CD4-positive, alpha-beta T cell treated with Interleukin-1 beta for 1 hour (primary cell): ENCODE measurements at regions not wholly inside any gene's neighbourhood (a gene's known extent, or its start where the extent isn't known, plus 50 kb on each side); places are given as distances from the start of the nearest gene placed in this dataset.

Experiments
- DNase-seq, 2 donors: peaks; one replicate each; pipeline ENCODE4 v3.0.0-alpha.2; 2020 to 2022

DNA sequence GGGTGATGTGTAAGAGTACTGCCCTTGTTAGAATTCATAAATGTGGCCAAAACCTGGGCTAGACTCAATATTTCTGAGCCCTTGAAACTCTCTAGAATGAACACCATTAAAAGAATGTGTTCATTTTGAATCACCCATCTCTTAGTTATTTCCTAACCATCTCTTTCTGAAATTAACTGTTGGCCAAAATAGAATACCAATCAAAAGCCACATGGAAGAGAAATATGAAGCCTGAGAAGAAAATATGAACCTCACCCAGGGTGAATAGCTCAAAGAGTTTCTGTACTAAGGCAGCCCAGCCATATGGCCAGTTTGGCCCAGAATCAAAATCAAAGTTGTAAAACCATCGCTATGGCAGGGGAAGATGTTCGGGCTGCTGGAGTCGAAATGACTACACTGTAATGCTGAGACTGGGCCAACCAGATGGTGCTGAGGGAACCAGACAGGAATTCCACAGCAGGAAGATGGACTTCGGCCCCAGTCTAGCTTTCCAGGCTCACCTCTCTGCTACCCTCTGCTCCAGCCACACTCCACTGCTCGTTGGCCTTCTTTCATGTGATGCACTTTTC is 154.3 kb upstream of the ZFHX3 start:
- no peak for DNase-seq

DNA sequence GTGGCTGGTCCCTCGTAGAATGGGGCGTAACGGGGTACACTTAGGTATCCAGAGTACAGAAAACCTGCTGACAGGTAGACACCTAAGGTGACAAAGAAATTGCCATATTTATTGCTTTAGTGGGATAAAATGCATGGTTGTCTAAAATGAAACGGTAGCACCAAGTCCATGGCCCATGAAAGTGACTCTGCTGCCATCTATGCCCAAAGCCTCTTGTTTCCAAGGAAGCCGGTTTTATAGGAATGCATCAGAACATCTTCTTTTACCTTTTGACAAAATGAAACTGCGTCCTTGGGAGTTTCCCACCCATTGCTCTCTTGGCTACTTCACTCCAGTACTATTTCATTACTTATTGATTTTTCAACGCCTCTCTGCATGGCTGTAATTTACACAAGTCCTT is 151.3 kb upstream of the ZFHX3 start:
- no peak for DNase-seq

DNA sequence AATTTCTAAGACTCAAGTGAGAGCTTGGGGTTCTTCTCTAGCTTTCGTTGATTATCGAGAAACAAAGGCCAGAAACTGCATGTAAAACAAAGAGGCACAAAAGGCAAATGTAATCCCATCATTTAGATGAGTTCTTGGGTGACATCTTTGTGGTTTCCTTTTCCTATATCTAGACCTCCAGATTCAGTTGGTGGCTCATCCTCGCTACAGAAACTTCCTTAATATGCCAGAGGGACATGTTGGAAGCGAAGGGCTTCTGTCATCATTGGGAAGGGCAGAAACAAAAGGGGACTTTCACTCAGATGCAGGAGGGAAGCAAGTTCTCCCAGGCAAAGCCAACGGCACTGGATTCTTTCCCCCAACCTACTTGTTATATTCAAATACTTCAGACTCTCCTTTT is 150.6 kb upstream of the ZFHX3 start:
- no peak for DNase-seq

DNA sequence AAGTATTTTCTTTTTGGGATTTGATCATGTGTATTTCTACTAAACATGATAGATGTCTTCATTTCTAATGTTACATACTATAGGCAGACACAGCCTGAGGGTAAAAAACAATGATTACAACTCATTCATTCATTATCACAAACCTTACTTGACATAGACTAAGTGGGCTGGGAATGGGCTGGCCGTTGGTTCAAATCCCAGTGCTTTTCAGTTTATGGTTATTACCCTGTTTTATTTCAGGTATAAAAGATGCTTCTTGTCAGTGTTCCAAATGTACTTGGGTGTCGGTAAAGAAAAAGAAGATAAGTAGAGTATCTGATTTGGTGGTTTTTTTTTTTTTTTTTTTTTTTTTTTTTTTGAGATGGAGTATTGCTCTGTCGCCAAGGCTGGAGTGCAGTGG is 149.7 kb upstream of the ZFHX3 start:
- no peak for DNase-seq

DNA sequence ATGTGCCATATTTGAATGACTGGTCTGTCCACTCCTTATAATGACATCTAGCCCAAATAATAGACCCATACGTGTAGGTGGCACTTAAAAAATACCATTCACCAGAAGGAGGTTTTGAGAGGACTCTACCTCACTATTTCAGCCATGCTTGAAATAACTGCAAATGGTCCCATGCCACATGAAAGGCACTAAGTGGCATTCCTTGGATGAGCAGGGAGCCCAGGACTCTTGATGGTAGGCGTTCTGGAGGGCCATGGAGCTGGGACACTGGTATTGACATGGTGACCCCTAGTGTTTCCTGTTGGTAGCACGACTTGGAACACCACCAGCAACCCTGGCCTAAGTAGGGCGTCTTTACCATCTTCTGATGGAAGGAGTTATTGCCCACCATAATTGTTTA is 148.7 kb upstream of the ZFHX3 start:
- DNase-seq = peak; percentile 18 to 31

DNA sequence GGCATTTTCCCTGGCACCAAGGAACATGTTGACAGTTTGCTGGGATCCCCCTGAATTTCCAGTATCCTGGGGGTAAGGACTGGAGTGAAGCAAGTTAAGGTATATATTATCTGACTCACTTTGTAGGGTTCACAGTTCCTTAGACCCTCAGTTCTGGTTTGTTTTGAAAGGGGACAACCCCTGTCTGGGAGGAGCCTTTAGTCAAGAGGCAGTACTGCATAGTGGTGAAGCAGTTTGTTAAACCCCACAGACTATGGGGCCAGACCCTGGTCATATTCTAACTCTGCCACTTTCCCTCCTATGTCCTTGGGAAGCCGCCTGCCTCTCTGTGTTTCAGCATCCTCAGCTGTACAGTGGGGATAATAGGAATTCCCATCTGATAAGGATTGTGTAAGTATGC is 145.5 kb upstream of the ZFHX3 start:
- DNase-seq = no peak

DNA sequence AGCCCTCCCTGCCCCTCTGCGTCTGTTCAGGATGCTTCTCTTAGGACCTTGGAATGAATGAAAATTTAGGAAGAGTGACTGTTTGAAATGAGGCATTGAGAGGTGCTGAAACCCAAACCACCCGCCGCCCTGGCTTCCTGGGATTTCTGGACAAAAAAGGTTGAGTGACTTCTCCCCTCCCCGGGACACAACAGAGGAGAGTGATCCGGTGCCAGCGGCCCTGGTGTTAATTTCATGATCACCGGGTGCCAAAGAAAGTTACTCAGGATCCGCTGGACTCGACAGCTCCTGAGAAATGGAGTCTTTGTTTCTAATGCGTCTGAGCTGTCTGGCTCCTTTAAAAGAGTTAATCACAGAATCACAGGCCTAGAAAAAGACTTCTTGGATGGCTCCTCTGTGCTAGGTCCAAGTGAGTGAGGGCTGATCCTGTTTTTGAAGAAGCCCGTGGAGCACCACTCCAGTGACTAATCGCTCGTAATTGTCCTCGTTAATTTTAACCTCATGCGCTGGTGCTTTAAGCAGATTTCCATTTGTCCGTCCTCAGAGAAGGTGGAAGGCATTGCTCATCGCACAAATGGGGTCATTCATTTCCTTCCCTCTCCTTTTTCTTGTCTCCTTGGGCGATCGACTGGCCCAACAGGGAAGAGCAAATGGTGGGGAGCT is 144.4 kb upstream of the ZFHX3 start:
- DNase-seq = no peak

DNA sequence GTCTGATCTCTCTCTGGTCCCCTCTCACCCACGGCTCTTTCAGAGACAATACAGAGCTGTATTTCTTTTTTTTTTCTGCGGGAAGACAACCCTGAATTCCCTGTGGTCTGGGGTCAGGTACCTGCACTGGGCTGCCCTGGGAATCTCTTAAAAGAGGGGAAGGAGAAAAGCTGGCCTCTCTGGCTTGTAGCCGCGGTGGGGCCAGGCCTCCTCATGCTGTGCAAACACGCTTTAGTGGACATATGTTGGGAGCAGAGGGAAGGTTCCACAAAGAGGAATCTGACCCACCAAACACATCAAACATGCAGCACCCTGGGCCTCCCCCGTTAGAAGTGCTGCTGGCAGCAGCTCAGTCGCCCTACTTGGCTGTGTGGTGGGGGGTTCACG is 143.7 kb upstream of the ZFHX3 start:
- DNase-seq = no peak

DNA sequence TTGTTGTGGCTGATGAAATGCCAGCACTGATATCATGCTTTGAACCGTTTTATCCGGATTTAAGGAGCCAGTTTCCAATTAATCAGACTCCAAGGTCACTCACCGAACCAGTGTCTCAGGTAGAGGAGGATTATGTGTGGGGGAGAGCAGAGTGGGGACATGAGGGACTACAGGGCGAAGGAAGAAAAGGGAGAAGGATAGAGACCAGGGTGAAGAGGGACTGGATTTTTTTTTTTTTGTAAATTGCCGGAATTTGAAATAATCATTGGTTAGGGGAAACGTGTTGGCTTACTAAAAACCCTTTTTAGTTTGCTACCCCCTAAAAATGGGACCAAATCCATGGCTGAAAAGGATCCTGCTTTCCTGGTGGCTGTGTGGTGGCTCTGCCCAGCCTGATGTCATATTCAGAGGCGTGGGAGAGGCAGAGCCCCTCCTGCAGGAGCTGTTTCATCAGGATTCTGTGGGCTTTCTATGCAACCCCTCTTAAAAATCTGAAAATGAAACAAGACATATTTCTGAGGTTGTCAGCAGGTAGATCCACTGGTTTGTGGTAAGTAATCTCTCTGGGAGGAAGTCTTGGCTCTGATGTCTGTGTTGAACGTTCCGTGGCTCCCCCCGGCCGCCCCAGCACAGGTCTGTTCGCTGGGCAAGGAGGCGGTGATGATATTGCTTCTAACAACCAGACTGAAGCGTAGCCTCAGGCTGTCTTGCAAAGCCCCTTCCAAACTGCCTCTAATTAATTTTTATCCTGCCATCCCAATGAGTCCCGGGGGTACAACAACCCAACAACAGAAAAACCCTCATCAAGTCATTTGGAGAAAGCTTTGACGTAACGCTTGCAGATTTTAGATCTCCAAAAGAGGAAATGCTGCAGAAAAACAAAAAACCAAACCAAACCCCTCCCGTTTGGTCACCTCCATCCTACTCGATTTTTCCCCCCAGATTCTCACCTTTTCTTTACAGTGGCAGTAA is 143.0 kb upstream of the ZFHX3 start:
- DNase-seq = no peak

DNA sequence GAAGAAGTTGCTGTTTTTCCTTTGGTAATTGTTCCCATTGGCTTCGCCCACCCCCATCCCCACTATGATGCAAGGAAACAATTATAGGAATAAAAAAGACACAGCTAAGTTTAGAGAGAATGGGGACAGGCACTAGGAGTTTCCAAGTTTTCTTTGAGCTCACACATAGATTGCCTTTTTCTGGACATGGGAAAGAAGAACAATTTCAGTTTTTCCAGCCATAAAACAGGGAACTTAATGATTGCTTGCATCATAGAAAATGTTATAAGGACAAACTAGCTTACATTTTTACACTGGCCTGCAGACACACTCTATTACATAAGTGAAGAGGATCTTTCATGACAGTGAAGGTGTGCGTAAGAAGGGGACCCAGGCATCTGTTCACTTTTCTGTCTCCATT is 142.3 kb upstream of the ZFHX3 start:
- no peak for DNase-seq

DNA sequence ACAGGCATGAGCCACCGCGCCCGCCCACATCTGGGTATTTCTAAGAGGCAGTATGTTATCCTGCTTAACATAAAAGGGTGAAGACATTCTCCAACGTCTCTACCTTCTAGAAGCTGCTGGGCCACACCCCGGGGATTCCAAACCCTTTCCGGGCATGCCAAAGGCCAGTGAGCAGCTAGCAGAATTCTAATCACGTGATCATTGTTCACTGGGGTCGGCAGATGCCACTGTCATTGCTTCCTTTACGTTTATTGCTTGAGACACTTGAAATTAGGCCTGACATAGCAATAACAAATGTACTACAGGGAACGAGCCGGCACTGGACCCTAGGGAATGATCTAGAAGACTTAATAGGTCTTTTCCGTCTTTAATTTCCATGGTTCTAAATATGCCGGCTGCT is 141.2 kb upstream of the ZFHX3 start:
- no peak for DNase-seq

DNA sequence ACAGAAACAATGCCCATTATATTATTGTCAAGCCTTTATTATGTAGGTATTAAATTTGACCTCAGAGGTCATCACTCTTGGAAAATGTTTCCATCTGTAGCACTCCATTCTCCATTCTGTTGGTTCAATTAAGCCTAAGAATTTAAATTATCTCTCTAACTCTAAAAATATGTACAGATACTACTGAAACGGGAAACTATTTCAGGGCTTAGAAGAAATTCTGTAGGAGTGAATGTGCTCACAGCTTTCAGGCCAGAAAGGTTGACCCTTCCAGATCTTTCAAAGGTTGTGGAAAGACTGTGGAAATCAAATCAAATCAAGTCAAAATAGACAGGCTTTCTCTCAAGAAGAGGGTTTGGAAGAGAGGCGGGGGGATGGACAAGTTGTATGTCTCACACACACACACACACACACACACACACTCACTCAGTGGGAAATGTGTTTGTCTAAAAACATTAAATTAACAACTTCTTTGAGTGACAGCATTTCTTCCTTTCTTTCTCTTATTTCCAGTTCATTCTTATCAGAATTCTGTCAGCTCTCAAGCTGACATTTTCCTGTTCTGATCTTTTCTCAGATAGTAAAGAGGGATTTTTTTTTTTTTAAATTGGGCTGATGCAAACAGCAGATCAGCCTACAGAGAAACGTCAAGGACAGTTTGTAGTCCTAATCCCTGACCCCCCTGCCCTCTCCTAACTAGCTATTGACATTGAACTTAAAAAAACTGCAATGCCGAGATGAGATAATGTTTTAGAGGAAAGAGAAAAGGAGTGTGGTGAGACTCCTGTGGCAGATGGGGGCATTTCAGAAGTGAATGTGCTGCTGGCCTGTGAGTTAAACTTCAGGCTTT is 139.0 kb upstream of the ZFHX3 start:
- DNase-seq = no peak

DNA sequence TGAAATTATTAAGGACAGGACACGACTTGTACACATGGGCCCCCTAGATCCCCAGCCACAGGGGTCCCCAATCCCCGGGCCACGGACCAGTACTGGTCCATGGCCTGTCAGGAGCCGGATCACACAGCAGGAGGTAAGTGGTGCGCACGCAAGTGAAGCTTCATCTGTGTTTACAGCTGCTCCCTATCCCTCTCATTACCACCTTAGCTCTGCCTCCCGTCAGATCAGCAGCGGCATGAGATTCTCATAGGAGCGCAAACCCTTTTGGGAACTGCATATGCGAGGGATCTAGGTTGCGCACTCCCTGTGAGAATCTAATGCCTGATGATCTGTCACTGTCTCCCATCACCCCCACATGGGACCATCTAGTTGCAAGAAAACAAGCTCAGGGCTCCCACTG is 137.8 kb upstream of the ZFHX3 start:
- DNase-seq = no peak

DNA sequence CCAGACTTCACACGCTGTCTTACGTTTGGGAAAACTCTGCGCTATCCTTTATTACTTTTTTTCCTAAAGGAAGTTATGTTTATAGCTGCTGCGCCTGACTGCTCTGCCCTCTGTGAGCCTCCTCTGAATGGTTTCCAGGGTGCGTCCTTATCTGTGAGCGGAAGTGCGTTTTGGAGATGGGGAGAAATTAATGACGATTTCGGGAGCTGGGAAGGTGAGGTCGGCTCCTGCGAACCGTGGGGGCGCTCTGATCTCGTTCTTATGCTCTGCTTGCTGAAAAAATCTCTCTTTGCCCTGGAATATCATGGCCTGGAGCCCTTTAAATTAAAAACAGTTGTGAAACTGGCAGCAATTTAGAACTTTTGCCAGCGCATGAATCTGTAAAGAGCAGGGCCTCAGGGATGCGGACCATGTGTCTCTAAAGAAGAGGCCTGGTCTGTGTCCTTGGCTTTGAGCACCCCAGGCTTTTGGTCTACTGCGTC is 135.7 kb upstream of the ZFHX3 start:
- no peak for DNase-seq

DNA sequence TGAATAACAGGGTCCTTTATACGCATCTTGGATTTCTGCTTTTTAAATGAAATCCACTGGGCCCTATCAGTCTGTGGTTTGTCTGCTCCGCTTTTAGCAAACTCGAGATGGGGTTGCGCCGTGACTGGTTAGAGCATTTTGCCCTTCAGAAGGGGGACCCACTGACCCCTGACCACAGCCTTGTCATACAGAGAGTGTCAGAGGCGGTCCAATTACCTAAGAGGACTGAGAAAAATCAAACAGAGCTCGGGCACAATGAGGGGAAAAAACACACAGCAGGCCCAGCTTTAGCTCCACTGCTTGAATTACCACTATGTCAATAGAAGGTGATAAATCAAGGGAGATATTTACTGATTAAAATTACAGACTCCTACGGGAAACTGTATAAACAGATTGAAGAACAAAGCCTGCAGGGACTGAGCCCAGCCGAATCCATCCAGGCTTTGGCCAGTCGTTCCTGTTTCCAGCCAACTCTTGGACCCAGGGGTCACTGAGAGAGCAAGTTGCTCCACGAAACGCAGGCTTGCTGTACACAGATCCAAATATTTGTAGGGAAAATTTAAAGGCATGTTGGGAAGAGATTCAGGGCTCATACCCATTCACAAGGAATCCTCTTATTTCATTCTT is 131.9 kb upstream of the ZFHX3 start:
- no peak for DNase-seq

DNA sequence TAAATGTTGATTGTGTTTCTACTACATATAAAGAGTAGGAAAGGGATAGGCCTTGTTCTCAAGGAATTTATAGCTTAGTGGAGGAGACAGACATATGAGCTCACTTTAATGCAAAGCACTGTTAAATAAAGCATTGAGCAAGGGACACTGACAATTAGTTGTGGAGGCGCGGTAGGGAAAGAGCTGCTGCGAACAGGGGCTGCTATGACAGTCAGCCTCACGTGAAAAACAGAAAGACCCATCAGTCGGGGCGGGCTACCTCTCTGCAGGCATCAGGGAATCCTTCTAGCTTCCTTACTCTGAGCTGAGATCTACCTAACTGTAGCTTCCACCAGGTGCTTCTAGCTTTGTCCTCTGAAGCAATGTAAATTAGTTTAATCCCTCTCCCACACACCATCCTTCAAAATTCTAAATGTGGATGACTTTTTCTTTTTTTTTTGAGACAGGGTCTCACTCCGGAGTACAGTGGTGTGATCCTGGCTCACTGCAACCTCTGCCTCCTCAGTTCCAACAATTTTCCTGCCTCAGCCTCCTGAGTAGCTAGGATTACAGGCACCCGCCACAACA is 129.9 kb upstream of the ZFHX3 start:
- DNase-seq = no peak

DNA sequence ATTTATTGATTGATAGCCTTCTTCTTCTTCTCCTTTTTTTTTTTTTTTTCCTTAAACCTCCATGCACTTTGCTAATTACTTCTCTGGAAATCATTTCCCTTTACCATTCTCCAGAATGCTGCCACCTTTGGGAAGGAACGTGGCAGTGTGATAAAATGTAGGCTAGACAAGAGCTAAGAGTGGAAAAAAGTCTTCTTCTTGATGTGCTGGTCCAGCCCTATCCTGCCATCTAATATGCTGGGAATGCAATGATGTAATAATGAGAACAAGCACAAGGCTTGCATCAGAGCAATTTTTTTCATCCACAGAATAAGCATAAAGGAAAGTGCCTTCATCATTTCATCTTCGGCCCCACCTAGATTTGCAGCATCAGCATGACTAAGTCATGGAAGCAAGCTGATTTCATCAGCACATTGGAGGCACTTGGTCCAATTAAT is 128.7 kb upstream of the ZFHX3 start:
- DNase-seq = no peak

DNA sequence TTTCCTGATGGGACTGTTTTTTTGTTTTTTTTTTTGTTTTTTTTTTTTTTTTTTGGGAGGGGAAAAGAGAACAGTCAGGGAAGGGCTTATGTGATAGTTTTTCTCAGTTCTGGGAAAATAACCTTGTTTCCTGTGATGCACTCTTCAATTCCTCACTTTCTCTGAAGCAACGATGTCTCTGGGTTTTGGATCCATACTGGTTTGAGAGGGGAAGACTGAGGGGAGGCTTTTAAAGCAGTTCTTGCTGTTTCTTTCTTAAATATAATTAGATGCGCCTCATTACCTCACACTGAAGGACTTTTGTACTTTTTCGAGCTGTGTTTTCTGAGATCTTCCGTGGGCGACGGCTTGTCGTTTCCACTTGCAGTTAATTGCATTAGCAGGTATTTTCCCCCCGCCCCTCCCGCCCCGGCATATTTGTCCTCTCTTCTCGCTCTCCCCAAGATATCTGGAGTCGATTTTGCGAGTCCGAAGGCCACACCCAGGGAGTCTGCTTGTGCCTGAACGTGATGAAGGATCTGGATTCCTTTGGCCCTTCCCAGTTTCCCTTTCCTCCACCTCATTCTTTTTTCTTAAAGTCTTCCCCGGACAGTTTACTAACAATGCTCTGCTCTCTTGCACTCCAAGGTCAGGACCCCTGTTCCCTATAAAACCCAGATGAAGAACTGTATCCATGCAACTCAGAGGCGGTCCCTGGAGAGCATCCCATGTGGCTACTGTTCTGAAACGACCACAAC is 125.2 kb upstream of the ZFHX3 start:
- no peak for DNase-seq

DNA sequence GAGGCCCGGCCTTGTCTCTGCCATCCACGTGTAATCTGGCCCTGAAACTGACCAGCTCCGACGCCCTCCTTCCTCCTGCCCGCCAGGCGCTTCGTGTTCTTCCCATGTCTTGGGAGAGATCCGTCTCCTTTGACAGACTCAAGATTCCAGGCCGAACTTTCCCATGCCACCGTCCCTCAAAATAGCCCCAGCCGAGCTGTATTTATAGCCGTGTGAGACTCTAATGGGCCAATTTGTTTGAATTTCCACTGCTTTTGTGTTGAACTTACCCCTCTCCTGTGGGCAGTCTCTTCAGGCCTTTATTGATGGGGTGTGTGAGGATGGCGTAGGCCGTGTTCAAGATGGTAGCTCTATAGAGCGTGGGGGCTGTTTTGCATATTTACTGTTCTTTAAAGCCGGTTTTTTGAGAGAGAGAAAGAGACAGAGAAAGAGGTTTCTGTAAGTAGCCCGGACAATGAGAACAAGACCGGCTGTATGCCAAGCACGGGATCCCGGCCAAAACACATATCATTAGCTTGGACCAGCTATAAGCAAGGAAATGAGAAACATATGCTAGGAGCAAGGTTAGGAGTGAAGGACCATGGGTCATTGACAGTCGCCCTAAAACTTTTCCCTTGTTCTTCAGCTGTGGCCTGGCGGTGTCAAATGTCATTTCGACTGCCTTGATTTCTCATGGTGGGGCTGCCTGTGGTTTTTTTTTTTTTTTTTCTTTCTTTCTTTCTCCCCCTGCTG is 124.5 kb upstream of the ZFHX3 start:
- no peak for DNase-seq

DNA sequence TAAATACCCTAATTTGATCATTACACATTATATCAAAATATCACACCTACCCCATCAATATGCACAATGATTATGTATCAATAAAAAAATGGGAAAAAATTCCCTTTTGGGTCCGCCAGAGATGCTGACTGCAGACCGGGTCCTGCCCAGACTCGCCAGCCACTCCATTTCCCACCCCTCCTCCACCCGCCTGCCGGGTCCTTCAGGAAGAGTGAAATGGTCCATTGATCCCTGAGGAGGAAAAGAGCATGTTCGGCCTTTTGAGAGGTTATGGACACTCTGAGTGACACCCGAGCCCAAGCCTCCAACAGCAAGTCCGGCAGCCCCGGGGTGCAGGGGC is 123.9 kb upstream of the ZFHX3 start:
- DNase-seq = no peak

DNA sequence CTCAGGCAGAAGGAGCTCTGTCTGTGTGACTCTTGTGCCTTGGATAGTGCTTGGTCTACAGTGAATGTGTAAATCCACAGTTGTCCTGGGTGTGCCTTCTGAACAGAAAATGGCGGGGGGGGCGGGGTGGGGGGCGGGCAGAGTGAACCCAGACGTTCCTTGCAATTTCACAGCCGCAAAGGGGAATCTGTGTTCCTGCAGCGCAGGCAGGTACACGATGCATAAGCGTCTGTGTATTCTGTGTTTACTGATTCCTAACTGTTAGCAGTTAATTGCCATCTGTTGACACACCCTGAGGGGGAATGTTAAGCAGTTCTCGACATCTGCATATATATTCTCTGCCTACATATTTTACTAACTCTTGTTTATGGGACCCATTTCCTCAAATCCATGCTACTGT is 123.5 kb upstream of the ZFHX3 start:
- no peak for DNase-seq
